ENCODE measurements at regions not wholly inside any gene's neighbourhood (a gene's known extent, or its start where the extent isn't known, plus 50 kb on each side); places are given as distances from the start of the nearest gene placed in this dataset.

GRCh38 chr17:68740555-68741447 is 139.6 kb upstream of the FAM20A start:
- DNase-seq (ENCODE audit: low read depth, low spot score): no peak

GRCh38 chr17:68737761-68738443 is 136.7 kb upstream of the FAM20A start:
- DNase-seq (ENCODE audit: low read depth, low spot score): no peak

GRCh38 chr17:68734931-68735330 is 133.8 kb upstream of the FAM20A start:
- DNase-seq (ENCODE audit: low read depth, low spot score): no peak

- DNase-seq (ENCODE audit: low read depth, low spot score): no peak
Measured at GRCh38 chr17:68734187-68734900, 133.2 kb upstream of the FAM20A start.

GRCh38 chr17:68733241-68734176 is 132.3 kb upstream of the FAM20A start:
- no peak for DNase-seq (ENCODE audit: low read depth, low spot score)

GRCh38 chr17:68732301-68732749 is 131.2 kb upstream of the FAM20A start:
- no peak for DNase-seq (ENCODE audit: low read depth, low spot score)

GRCh38 chr17:68731465-68731864 is 130.3 kb upstream of the FAM20A start:
- no peak for DNase-seq (ENCODE audit: low read depth, low spot score)

- DNase-seq (ENCODE audit: low read depth, low spot score): no peak
Measured at GRCh38 chr17:68719431-68719830, 118.3 kb upstream of the FAM20A start.

- DNase-seq (ENCODE audit: low read depth, low spot score): no peak
Measured at GRCh38 chr17:68718926-68719325, 117.8 kb upstream of the FAM20A start.

GRCh38 chr17:68718465-68718864 is 117.3 kb upstream of the FAM20A start:
- DNase-seq (ENCODE audit: low read depth, low spot score): no peak

- no peak for DNase-seq (ENCODE audit: low read depth, low spot score)
Measured at GRCh38 chr17:68714676-68715075, 113.5 kb upstream of the FAM20A start.

- DNase-seq (ENCODE audit: low read depth, low spot score): no peak
Measured at GRCh38 chr17:68711858-68712257, 110.7 kb upstream of the FAM20A start.

- DNase-seq (ENCODE audit: low read depth, low spot score): no peak
Measured at GRCh38 chr17:68710976-68711375, 109.8 kb upstream of the FAM20A start.

- peak; percentile 67 for DNase-seq (ENCODE audit: low read depth, low spot score)
Measured at GRCh38 chr17:68710035-68710780, 109.0 kb upstream of the FAM20A start.

- DNase-seq (ENCODE audit: low read depth, low spot score): no peak
Measured at GRCh38 chr17:68709461-68709860, 108.3 kb upstream of the FAM20A start.

- no peak for DNase-seq (ENCODE audit: low read depth, low spot score)
Measured at GRCh38 chr17:68707031-68707430, 105.9 kb upstream of the FAM20A start.

GRCh38 chr17:68706356-68706920 is 105.3 kb upstream of the FAM20A start:
- no peak for DNase-seq (ENCODE audit: low read depth, low spot score)

- no peak for DNase-seq (ENCODE audit: low read depth, low spot score)
Measured at GRCh38 chr17:68705714-68706076, 104.5 kb upstream of the FAM20A start.

GRCh38 chr17:68704871-68705713 is 103.9 kb upstream of the FAM20A start:
- no peak for DNase-seq (ENCODE audit: low read depth, low spot score)
